ENCODE measurements at regions not wholly inside any gene's neighbourhood (a gene's known extent, or its start where the extent isn't known, plus 50 kb on each side); places are given as distances from the start of the nearest gene placed in this dataset.

GRCh38 chr9:88800329-88800682, 191.0 kb upstream of the S1PR3 start:
- Histone ChIP-seq H3K9me2 (replicated peaks; ENCODE audit: insufficient read depth, low read length) (no peaks in the 10 kb centered on the region), H3K27ac (ENCODE audit: low read length) (no peak overlapping the region), H3K79me2 (ENCODE audit: low read length) (no peaks in the 10 kb centered on the region), H3K4me2 (ENCODE audit: low read depth, low read length) (no peak overlapping the region), H3K27me3 (replicated peaks; ENCODE audit: insufficient read depth, low read length) (no peaks in the 10 kb centered on the region), H4K20me1 (ENCODE audit: insufficient read depth, low read length) (no peaks in the 10 kb centered on the region), H3K36me3 (replicated peaks; ENCODE audit: insufficient read depth, low read length) (no peaks in the 10 kb centered on the region), H3K4me3 (ENCODE audit: low read length) (no peak overlapping the region), H3F3A (ENCODE audit: insufficient read depth, low read length) (no peaks in the 10 kb centered on the region), H3K4me1 (ENCODE audit: low read length) (no peaks in the 10 kb centered on the region), H3K9me3 (replicated peaks; ENCODE audit: insufficient read depth, low read length) (no peaks in the 10 kb centered on the region), H3K9ac (ENCODE audit: low read length) (no peak overlapping the region), H2AFZ (ENCODE audit: low read length) (no peak overlapping the region)
- TF ChIP-seq CTCF (IDR thresholded peaks at IDR 0.05; ENCODE audit: low read length) (no peak), EZH2 (optimal IDR thresholded peaks at IDR 0.05; ENCODE audit: low read depth, low read length) (no peak), EZH2phosphoT487 (IDR thresholded peaks at IDR 0.05; ENCODE audit: low read length) (no peak)
- DNase-seq, result no peak

GRCh38 chr9:88801214-88801796, 190.0 kb upstream of the S1PR3 start:
- Histone ChIP-seq H3K79me2 (ENCODE audit: low read length) (no peaks in the 10 kb centered on the region), H3K9me2 (replicated peaks; ENCODE audit: insufficient read depth, low read length) (no peaks in the 10 kb centered on the region), H3K9me3 (replicated peaks; ENCODE audit: insufficient read depth, low read length) (no peaks in the 10 kb centered on the region), H3F3A (ENCODE audit: insufficient read depth, low read length) (no peaks in the 10 kb centered on the region), H3K9ac (ENCODE audit: low read length) (no peak overlapping the region), H4K20me1 (ENCODE audit: insufficient read depth, low read length) (no peaks in the 10 kb centered on the region), H3K4me2 (ENCODE audit: low read depth, low read length) (no peak overlapping the region), H2AFZ (ENCODE audit: low read length) (no peak overlapping the region), H3K27me3 (replicated peaks; ENCODE audit: insufficient read depth, low read length) (no peaks in the 10 kb centered on the region), H3K27ac (ENCODE audit: low read length) (no peak overlapping the region), H3K36me3 (replicated peaks; ENCODE audit: insufficient read depth, low read length) (no peaks in the 10 kb centered on the region), H3K4me3 (ENCODE audit: low read length) (no peak overlapping the region), H3K4me1 (ENCODE audit: low read length) (no peaks in the 10 kb centered on the region)
- no peak for TF ChIP-seq EZH2phosphoT487 (IDR thresholded peaks at IDR 0.05; ENCODE audit: low read length)
- TF ChIP-seq EZH2 (optimal IDR thresholded peaks at IDR 0.05; ENCODE audit: low read depth, low read length), result no peak
- TF ChIP-seq CTCF (IDR thresholded peaks at IDR 0.05; ENCODE audit: low read length), result no peak
- no peak for DNase-seq

- H3K36me3 ChIP-seq (replicated peaks; ENCODE audit: insufficient read depth, low read length), result no peaks in the 10 kb centered on the region
- no peaks in the 10 kb centered on the region for H3K79me2 ChIP-seq (ENCODE audit: low read length)
- H3K9me3 ChIP-seq (replicated peaks; ENCODE audit: insufficient read depth, low read length), result no peaks in the 10 kb centered on the region
- no peaks in the 10 kb centered on the region for H3K4me1 ChIP-seq (ENCODE audit: low read length)
- TF ChIP-seq EZH2 (optimal IDR thresholded peaks at IDR 0.05; ENCODE audit: low read depth, low read length) (no peak), EZH2phosphoT487 (IDR thresholded peaks at IDR 0.05; ENCODE audit: low read length) (no peak), CTCF (IDR thresholded peaks at IDR 0.05; ENCODE audit: low read length) (no peak)
- no peak overlapping the region for H3K4me3 ChIP-seq (ENCODE audit: low read length)
- no peaks in the 10 kb centered on the region for H4K20me1 ChIP-seq (ENCODE audit: insufficient read depth, low read length)
- no peaks in the 10 kb centered on the region for H3F3A ChIP-seq (ENCODE audit: insufficient read depth, low read length)
- no peak overlapping the region for H2AFZ ChIP-seq (ENCODE audit: low read length)
- no peak overlapping the region for H3K4me2 ChIP-seq (ENCODE audit: low read depth, low read length)
- no peak for DNase-seq
- H3K27me3 ChIP-seq (replicated peaks; ENCODE audit: insufficient read depth, low read length), result no peaks in the 10 kb centered on the region
- no peaks in the 10 kb centered on the region for H3K9me2 ChIP-seq (replicated peaks; ENCODE audit: insufficient read depth, low read length)
- H3K27ac ChIP-seq (ENCODE audit: low read length), result no peak overlapping the region
- H3K9ac ChIP-seq (ENCODE audit: low read length), result no peak overlapping the region
Observed at GRCh38 chr9:88802533-88802932, 188.7 kb upstream of the S1PR3 start.
